ENCODE measurements at regions not wholly inside any gene's neighbourhood (a gene's known extent, or its start where the extent isn't known, plus 50 kb on each side); places are given as distances from the start of the nearest gene placed in this dataset.

DNA sequence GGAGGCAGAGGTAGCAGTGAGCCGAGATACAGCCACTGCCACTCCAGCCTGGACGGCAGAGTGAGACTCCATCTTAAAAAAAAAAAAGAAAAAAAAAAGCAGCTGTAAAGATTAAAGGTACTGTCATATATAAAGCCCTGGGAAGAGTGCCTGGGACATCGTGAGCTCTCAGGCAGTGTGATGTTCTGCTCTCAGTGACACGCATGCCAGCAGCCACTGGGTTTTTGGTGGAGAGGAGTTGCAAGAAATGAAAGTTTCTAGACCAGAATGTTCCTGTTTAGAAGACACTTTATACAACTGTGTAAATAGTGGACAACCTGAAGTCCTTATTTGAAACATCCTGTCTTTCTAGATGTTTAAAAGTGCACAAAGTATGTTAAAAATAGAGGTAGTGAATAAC, 213.2 kb downstream of the IRF8 start:
- H3K27me3 ChIP-seq: no peaks in the 10 kb centered on the region
- no peak overlapping the region for H3K27ac ChIP-seq
- intact Hi-C loops (cut with DNase I): no loop called here
- H3K9me3 ChIP-seq: no peaks in the 10 kb centered on the region
- 71 to 84% methylated on average over 4 of the region's 4 CpGs for WGBS, 2 donors
- no peaks in the 10 kb centered on the region for H3K4me1 ChIP-seq
- ATAC-seq (no peak), DNase-seq (no peak), FAIRE-seq (no peak)
- TF ChIP-seq, protein P1, sequence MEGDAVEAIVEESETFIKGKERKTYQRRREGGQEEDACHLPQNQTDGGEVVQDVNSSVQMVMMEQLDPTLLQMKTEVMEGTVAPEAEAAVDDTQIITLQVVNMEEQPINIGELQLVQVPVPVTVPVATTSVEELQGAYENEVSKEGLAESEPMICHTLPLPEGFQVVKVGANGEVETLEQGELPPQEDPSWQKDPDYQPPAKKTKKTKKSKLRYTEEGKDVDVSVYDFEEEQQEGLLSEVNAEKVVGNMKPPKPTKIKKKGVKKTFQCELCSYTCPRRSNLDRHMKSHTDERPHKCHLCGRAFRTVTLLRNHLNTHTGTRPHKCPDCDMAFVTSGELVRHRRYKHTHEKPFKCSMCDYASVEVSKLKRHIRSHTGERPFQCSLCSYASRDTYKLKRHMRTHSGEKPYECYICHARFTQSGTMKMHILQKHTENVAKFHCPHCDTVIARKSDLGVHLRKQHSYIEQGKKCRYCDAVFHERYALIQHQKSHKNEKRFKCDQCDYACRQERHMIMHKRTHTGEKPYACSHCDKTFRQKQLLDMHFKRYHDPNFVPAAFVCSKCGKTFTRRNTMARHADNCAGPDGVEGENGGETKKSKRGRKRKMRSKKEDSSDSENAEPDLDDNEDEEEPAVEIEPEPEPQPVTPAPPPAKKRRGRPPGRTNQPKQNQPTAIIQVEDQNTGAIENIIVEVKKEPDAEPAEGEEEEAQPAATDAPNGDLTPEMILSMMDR (IDR thresholded peaks at IDR 0.05): no peak
- H3K4me3 ChIP-seq: no peak overlapping the region
- H3K36me3 ChIP-seq: no peaks in the 10 kb centered on the region

DNA sequence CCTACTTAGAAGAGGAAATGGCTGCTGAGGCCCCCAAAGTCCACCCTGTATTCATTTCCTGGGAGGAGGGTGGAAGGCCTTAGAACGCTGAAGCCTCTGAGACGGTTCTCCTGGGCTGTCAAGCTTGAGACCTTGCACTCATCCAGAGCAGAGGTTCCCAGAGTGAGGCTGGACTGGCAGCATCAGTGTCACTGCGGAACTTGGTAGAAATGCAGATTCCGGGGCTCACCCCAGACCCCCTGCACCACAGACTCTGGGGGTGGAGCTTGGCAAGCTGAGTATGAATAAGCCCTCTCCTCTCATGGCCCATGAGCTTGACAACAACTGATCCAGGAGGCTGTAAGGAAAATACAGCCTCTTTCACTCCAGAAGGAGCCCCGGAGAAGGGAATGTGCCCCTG, 218.3 kb downstream of the IRF8 start:
- 83 to 90% methylated on average over 5 of the region's 5 CpGs for WGBS, 2 donors
- intact Hi-C loops (cut with DNase I): no loop called here
- H3K27me3 ChIP-seq: no peaks in the 10 kb centered on the region
- no peaks in the 10 kb centered on the region for H3K4me1 ChIP-seq
- TF ChIP-seq, protein P1 (IDR thresholded peaks at IDR 0.05): no peak
- H3K27ac ChIP-seq: no peak overlapping the region
- no peaks in the 10 kb centered on the region for H3K36me3 ChIP-seq
- FAIRE-seq: no peak
- ATAC-seq: no peak
- H3K9me3 ChIP-seq: no peaks in the 10 kb centered on the region
- no peak overlapping the region for H3K4me3 ChIP-seq
- DNase-seq: no peak

DNA sequence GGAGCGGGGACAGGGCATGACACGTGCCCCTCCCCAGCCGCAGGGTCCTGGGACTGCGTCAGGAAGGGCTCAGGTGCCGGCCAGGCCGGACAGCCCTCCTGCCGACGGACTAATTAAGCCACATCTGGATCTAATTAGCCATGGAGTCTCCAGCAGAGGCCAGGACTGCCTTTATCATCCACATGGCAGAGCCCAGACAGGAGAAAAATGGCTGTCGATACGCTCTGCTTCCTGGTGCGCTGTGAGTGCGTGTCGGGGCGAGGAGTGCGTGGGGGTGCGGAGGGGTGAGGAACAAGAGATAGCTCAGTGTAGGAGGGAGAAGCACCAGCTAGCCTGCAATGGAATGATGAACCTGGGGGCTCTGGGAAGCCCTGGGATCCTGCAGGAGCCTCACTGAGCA, 218.8 kb downstream of the IRF8 start:
- Histone ChIP-seq H3K4me3 (no peak overlapping the region), H3K4me1 (no peaks in the 10 kb centered on the region), H3K27ac (no peak overlapping the region), H3K27me3 (no peaks in the 10 kb centered on the region), H3K36me3 (no peaks in the 10 kb centered on the region), H3K9me3 (no peaks in the 10 kb centered on the region)
- intact Hi-C loops (cut with DNase I): no loop called here
- TF ChIP-seq, protein P1 (IDR thresholded peaks at IDR 0.05): no peak
- no peak for ATAC-seq
- no peak for FAIRE-seq
- 78 to 82% methylated on average over 16 of the region's 16 CpGs for WGBS, 2 donors
- no peak for DNase-seq

DNA sequence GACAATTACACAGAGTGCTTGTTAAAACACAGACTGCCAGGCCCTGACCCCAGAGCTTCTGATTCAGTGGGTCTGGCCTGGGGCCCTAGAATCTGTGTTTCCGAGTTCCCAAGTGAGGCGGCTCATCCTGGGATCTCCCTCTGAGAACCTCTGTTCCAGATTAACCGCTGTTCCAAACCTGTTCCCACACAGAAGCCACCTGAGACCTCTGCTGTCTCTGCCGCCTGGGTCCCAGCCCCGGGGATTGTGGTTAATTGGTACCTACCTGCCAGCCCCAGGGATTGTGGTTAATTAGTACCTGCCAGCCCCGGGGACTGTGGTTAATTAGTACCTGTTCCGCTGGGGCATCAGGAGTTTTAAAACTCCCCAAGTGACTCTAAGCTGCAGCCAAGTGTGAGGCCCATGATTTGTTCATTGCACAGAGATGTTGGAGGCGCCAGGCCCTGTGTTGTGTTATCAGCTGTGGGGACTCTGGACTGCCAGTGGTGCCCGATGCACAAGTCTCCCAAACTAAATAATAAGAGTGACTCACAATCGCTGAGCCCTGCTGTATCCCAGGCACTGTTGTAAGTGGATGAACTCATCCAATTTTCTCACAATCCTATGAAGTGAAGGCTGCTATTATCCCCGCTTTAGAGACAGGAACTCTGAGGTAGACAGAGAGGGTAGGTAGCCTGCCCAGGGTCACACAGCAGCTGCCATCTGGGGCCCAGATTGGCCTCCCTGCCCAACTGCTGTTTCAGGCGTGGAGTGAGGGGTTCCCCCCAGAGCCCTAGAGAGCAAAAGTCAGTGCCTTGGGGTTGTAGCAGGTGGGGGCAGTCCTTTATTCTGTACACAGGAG, 219.7 kb downstream of the IRF8 start:
- TF ChIP-seq, protein P1 (IDR thresholded peaks at IDR 0.05): no peak
- ATAC-seq (peak; percentile 20 to 68 (median 64)), DNase-seq (peak in 2 of 6 donors; percentile 18 to 34), FAIRE-seq (no peak)
- Histone ChIP-seq H3K27ac (no peak overlapping the region), H3K4me3 (no peak overlapping the region), H3K36me3 (no peaks in the 10 kb centered on the region), H3K4me1 (no peaks in the 10 kb centered on the region), H3K27me3 (no peaks in the 10 kb centered on the region), H3K9me3 (no peaks in the 10 kb centered on the region)
- intact Hi-C loops (cut with DNase I): no loop called here
- WGBS, 2 donors: 44 to 56% methylated on average over 12 of the region's 12 CpGs

Data from pancreas (tissue), 10 donors.